GM12874 (cell line): ENCODE measurements at regions not wholly inside any gene's neighbourhood (a gene's known extent, or its start where the extent isn't known, plus 50 kb on each side); places are given as distances from the start of the nearest gene placed in this dataset.

Experiments used
- CTCF ChIP-seq: IDR thresholded peaks from 2 replicates; pipeline ENCODE4 v1.5.1; 2011; ENCODE audit warnings: low read depth, mild to moderate bottlenecking, control low read depth, low read length, moderate library complexity; ENCODE audit not compliant: insufficient read depth

DNA sequence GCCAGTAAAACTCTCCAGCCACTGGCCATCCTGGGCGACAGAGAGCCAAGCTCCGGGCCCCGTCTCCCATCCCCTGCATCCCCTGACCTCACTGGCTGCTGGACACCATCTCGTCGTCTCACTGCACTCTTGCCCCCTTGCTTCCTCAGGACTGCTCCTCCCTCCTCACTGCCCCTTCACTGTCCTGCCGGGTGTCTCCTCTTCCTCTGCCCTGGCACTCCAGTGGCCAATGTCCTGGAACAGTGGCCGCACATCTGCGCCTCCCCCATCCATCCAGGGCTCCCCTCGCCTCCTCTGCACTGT, 800.4 kb downstream of the BRD1 start:
- no peak for TF ChIP-seq CTCF

DNA sequence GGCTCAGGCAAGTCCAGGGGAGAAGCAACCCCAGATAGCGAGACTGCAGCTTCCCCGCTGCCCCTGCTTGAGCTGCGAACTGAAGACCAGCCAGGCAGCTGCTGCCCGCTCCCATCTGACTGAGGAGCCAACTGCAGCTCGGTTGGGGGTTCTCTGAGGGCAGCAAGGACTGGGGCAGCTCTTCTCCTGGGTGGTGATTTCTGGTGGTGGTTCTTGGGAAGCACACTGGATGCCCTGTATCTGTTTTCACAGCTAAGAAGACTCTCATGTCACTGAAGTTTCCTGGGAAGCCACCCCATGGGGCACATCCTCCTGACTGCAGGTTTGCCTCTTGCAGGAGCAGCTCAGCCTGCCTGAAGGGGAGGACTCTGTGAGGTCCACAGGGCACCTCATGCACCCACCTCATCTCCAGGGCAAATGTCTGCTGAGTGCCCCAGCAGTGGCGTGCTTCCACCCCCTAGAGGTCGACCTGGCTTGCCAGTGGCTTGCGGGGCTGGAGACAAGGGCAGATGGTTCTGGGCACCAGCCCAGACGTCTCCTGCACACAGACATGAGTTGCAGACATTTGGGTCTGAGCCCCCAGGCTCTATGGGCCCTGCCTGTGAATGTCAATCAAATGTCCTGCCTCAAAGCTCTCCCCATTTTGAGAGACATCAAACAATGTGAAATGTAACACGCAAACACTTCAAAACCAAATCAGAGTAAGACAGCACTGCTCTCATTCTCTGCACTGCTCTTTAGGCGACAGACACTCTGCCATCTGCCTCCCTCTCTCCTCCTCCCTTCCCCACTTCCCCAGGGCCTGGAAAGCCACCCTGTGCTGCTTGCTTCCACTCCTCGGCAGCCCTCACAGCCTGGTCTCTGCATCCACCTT, 800.9 kb downstream of the BRD1 start:
- no peak for TF ChIP-seq CTCF

GRCh38 chr22:49025791-49026493, 801.7 kb downstream of the BRD1 start:
- no peak for TF ChIP-seq CTCF

DNA sequence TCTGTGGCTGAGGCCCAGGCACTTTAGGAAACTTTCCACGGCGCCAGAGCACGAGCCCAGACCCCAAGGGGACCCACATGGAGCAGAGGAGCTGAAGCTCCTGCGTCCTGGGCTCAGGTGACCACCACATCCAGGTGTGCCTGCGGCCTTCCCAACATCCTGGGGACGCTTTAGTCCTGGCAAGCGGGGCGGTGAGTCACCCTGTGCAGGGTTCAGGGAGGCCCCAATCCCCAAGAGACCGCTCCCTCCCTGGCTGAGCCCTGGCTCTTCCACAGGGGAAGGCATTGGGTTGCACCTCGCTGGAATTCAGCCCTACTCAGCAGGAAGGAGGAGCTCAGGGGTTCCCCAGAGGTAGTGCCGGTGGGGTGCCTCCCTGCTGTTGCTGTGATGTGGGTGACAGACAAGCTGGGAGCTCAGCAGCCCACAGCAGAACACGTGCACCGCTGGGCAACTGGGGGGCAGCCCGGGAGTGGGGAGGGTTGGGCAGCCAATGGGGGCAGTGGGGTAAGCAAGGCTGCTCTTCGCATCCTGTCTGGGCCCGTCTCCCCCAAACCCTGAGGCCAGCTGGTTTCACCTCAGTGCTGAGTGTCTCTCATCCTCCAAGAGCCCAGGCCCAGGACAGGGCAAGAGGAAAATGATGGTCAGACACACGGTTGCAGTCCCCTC, 802.8 kb downstream of the BRD1 start:
- no peak for TF ChIP-seq CTCF

GRCh38 chr22:49023879-49024774, 803.5 kb downstream of the BRD1 start:
- no peak for TF ChIP-seq CTCF

DNA sequence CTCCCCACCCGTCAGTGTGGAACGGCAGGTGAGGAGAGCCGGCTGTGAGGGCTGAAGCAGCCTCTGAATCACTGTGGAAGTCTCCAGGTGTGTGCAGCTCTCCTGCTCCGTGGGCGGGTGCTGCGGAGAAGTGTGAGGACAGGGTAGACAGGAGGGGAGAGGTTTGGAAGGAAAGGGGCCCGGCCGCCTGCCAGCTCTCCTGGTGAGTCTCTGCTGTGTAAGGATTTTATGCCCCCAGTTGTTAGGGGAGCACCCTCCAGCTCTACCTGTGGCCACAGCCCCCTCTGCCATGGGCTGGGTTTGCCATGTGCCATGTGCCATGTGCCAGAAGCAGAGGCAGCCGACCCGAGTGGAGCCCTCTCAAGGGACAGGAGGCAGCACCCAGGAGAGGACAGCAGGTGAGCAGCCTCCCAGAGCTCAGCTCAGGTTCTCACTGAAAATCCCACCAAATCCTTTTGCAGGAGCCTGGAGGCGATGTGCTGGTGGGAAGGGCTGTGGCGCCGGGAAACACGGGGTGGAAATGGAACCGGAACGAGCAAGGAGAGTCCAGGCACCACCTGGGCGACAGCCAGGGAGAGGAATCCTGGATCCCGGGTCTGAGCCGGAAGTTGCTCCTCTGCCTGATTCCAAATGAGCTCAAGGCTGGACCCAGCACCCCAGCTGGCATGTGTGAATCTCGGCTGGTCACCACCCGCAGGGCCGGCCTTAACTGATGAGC, 804.4 kb downstream of the BRD1 start:
- no peak for TF ChIP-seq CTCF
